ENCODE measurements at regions not wholly inside any gene's neighbourhood (a gene's known extent, or its start where the extent isn't known, plus 50 kb on each side); places are given as distances from the start of the nearest gene placed in this dataset.

- no peak for TF ChIP-seq ZNF260 (CRISPR knock-in tag; IDR thresholded peaks at IDR 0.05; ENCODE audit: borderline replicate concordance, low read depth)
- TF ChIP-seq IRF1 (CRISPR knock-in tag; IDR thresholded peaks at IDR 0.05; ENCODE audit: low read depth), result no peak
- TF ChIP-seq KDM5A (IDR thresholded peaks at IDR 0.05; ENCODE audit: borderline replicate concordance, low read length), result no peak
- no peak for TF ChIP-seq POGZ (CRISPR knock-in tag; IDR thresholded peaks at IDR 0.05)
- no peak for TF ChIP-seq ZFX (CRISPR knock-in tag; IDR thresholded peaks at IDR 0.05; ENCODE audit: low read depth)
- no peak for TF ChIP-seq ASH2L (IDR thresholded peaks at IDR 0.05; ENCODE audit: insufficient read length, low read depth, low read length)
Measured at GRCh38 chr4:125676583-125676982, 361.8 kb downstream of the FAT4 start (continued).

- no peaks in the 10 kb centered on the region for H3K79me2 ChIP-seq (ENCODE audit: insufficient read depth, low read length)
- H3K4me2 ChIP-seq (ENCODE audit: low read depth, low read length), result no peak overlapping the region
- intact Hi-C loops (cut with micrococcal nuclease; ENCODE audit: unreplicated experiment) (no loop called here), in situ Hi-C loops (cut with HindIII; ENCODE audit: extremely low pct_ligation_motif_present, low pct_unique_long_range_greater_than_20kb) (no loop called here)
- no peaks in the 10 kb centered on the region for H3K36me3 ChIP-seq (replicated peaks in 1 of 2; ENCODE audit: control insufficient read depth in 1 of 2, insufficient read depth in 2 of 2, low read length in 2 of 2)
- CTCF ChIA-PET (ENCODE audit: low intra/inter-chr PET ratio, low total read pairs), result no interaction called here
- H3K27me3 ChIP-seq (ENCODE audit: control insufficient read depth in 1 of 2, insufficient read depth in 2 of 2, low read length in 2 of 2), result no peaks in the 10 kb centered on the region
- no peak overlapping the region for H3K9ac ChIP-seq (ENCODE audit: insufficient read depth, low read depth, low read length)
- no peaks in the 10 kb centered on the region for H3K4me1 ChIP-seq (ENCODE audit: insufficient read depth, low read length)
- no peaks in the 10 kb centered on the region for H3K9me3 ChIP-seq (ENCODE audit: low read length)
- BruUV-seq (replicated peaks), result no TSS peak
- POLR2A ChIA-PET, result no interaction called here
- ATAC-seq (no peak; the same call in 2 of the 3 replicates), DNase-seq (ENCODE audit: low spot score) (no peak), FAIRE-seq (no peak)
- H2AFZ ChIP-seq (ENCODE audit: low read length), result no peak overlapping the region
- 0% methylated on average over 2 of the region's 2 CpGs for WGBS (ENCODE audit: low lambda C conversion rate)
- no peak overlapping the region for H3K4me3 ChIP-seq (replicated peaks in 1 of 3; ENCODE audit: insufficient read depth in 1 of 3, low read depth in 2 of 3, low read length in 3 of 3)
- H3K27ac ChIP-seq (ENCODE audit: extremely low read length, insufficient read depth, low read length), result no peak overlapping the region
- H4K20me1 ChIP-seq (ENCODE audit: insufficient read depth, low read length), result no peaks in the 10 kb centered on the region
- TF ChIP-seq ZFP82 (CRISPR knock-in tag; IDR thresholded peaks at IDR 0.05; ENCODE audit: borderline replicate concordance) (no peak), KIAA2018 (CRISPR knock-in tag; IDR thresholded peaks at IDR 0.05; ENCODE audit: borderline replicate concordance) (no peak), ZSCAN9 (CRISPR knock-in tag; IDR thresholded peaks at IDR 0.05; ENCODE audit: borderline replicate concordance) (peak; percentile 75; the same call in 1 of the 2 replicates), ZBTB10 (CRISPR knock-in tag; IDR thresholded peaks at IDR 0.05; ENCODE audit: borderline replicate concordance) (no peak), ZNF282 (IDR thresholded peaks at IDR 0.05; ENCODE audit: partially characterized antibody) (no peak)
Measured at GRCh38 chr4:125677665-125678307, 363.0 kb downstream of the FAT4 start.
